HG03520 (cell line): ENCODE measurements at regions not wholly inside any gene's neighbourhood (a gene's known extent, or its start where the extent isn't known, plus 50 kb on each side); places are given as distances from the start of the nearest gene placed in this dataset.
A peak's percentile ranks its signal among the peaks of the same experiment; 100 is the strongest.

Experiments
- ATAC-seq: cut with Tn5 transposase; IDR thresholded peaks from one replicate; pipeline ENCODE4 v1.9.1; 2021; ENCODE audit warnings: mild to moderate bottlenecking, moderate library complexity; ENCODE audit not compliant: unreplicated experiment

GRCh38 chr15:31852933-31853799, 177.1 kb upstream of the CHRNA7 start:
- ATAC-seq, result no peak

GRCh38 chr15:31856581-31856980, 173.7 kb upstream of the CHRNA7 start:
- no peak for ATAC-seq

GRCh38 chr15:31857194-31857593, 173.1 kb upstream of the CHRNA7 start:
- ATAC-seq, result no peak

- no peak for ATAC-seq
Observed at GRCh38 chr15:31858026-31858425, 172.3 kb upstream of the CHRNA7 start.

GRCh38 chr15:31866248-31866647, 164.1 kb upstream of the CHRNA7 start:
- no peak for ATAC-seq

GRCh38 chr15:31867536-31868442, 162.5 kb upstream of the CHRNA7 start:
- ATAC-seq, result no peak

- ATAC-seq, result peak; percentile 19
Observed at GRCh38 chr15:31869686-31870307, 160.5 kb upstream of the CHRNA7 start.

- ATAC-seq, result peak; percentile 80
Observed at GRCh38 chr15:31870328-31871165, 159.8 kb upstream of the CHRNA7 start, which contains the start of gene OTUD7A. Gene OTUD7A, minus strand, starts transcription at chr15:31870673.

GRCh38 chr15:31871166-31871886, 159.0 kb upstream of the CHRNA7 start:
- ATAC-seq, result no peak

GRCh38 chr15:31871887-31872281, 158.4 kb upstream of the CHRNA7 start:
- ATAC-seq, result no peak

- ATAC-seq, result no peak
Observed at GRCh38 chr15:31887246-31887645, 143.1 kb upstream of the CHRNA7 start.

- no peak for ATAC-seq
Observed at GRCh38 chr15:31892513-31892912, 137.8 kb upstream of the CHRNA7 start.

- ATAC-seq, result no peak
Observed at GRCh38 chr15:31893780-31894179, 136.5 kb upstream of the CHRNA7 start.

- ATAC-seq, result no peak
Observed at GRCh38 chr15:31897746-31898145, 132.6 kb upstream of the CHRNA7 start.

- ATAC-seq, result no peak
Observed at GRCh38 chr15:31901501-31901900, 128.8 kb upstream of the CHRNA7 start.

GRCh38 chr15:31905054-31905453, 125.3 kb upstream of the CHRNA7 start:
- ATAC-seq, result no peak

GRCh38 chr15:31925541-31925940, 104.8 kb upstream of the CHRNA7 start:
- no peak for ATAC-seq

- no peak for ATAC-seq
Observed at GRCh38 chr15:31930967-31931366, 99.3 kb upstream of the CHRNA7 start.

GRCh38 chr15:31932576-31932975, 97.7 kb upstream of the CHRNA7 start:
- no peak for ATAC-seq

- ATAC-seq, result no peak
Observed at GRCh38 chr15:31934821-31935220, 95.5 kb upstream of the CHRNA7 start.
